Activated T-cell treated with anti-CD3 and anti-CD28 coated beads for 48 hours (primary cell): ENCODE measurements at regions not wholly inside any gene's neighbourhood (a gene's known extent, or its start where the extent isn't known, plus 50 kb on each side); places are given as distances from the start of the nearest gene placed in this dataset.
"Not testable (repeated sequence)": the region's sequence is repeated elsewhere in the genome, so short reads cannot be mapped to it uniquely, and the experiment has no call there.

Experiments
- DNase-seq: peaks from one replicate; pipeline ENCODE4 v3.0.0-alpha.2; 2020; ENCODE audit warnings: low read depth

GRCh38 chr14:105857220-105857825, 330.9 kb downstream of the TMEM121 start:
- no peak for DNase-seq

- DNase-seq, result no peak
Measured at GRCh38 chr14:105857826-105858675, 331.7 kb downstream of the TMEM121 start.

DNA sequence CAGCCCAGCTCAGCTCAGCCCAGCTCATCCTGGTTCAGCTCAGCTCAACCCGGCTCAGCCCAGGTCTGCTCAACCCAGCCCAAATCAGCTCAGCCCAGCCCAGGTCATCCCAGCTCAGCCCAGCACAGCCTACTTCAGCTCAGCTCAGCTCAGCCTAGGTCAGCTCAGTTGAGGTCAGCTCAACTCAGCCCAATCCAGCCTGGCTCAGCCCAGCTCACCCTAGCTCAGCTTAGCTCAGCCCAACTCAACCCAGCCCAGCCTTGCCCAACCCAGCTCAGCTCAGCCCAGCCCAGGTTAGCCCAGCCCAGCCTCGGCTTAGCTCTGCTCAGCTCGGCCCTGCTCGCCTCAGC, 332.3 kb downstream of the TMEM121 start:
- DNase-seq, result no peak

- not testable (repeated sequence) for DNase-seq
Measured at GRCh38 chr14:105859073-105859716, 332.8 kb downstream of the TMEM121 start.

- no peak for DNase-seq
Measured at GRCh38 chr14:105859717-105860614, 333.6 kb downstream of the TMEM121 start.

DNA sequence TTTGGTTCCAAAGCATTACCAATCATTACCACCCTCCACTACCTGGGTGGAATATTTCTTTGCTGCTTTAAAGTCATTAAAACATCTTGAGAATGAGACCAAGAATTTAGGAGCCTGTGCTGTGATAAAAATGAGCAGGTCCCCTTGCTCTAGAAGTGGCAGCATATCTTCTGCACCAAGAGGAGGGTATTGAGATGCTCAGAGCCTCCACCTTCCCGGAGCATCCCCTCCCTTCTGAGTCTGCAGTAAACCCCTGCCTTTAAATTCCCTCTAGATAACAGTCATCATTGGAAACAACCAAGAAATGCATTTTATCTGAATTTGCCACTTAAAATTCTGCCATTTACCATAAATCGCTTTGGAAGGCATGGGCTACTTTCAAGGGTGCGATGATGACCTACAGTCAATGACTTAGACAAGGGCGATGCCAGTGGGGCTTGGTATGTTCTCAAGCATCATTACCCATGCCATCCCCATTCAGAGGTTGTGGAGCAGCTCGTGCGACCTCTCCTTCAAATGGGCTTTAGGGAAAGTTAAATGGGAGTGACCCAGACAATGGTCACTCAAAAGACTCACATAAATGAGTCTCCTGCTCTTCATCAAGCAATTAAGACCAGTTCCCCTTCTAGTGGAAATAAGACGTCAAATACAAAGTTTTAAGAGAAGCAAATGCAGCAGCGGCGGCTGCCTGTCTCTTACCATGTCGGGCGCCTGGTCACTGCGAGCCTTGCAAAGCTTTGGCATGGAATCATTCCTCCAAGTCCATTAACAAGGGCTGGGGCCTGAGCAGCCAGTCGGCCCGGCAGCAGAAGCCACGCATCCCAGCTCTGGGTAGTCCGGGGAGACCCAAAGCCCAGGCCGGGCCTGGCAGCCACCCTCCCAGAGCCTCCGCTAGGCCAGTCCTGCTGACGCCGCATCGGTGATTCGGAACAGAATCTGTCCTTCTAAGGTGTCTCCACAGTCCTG, 334.5 kb downstream of the TMEM121 start:
- no peak for DNase-seq

GRCh38 chr14:105861985-105862465, 335.6 kb downstream of the TMEM121 start:
- peak; percentile 31 for DNase-seq

DNA sequence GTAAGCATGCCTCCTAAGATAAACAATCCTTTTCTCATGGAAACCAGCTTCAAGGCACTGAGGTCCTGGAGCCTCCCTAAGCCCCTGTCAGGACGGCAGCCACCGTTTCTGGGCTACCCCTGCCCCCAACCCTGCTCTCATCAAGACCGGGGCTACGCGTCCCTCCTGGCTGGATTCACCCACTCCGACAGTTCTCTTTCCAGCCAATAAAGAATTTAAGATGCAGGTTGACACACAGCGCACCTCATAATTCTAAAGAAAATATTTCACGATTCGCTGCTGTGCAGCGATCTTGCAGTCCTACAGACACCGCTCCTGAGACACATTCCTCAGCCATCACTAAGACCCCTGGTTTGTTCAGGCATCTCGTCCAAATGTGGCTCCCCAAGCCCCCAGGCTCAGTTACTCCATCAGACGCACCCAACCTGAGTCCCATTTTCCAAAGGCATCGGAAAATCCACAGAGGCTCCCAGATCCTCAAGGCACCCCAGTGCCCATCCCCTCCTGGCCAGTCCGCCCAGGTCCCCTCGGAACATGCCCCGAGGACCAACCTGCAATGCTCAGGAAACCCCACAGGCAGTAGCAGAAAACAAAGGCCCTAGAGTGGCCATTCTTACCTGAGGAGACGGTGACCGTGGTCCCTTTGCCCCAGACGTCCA, 336.3 kb downstream of the TMEM121 start:
- DNase-seq, result no peak

- DNase-seq, result no peak
Measured at GRCh38 chr14:105863296-105864108, 337.1 kb downstream of the TMEM121 start.

GRCh38 chr14:105864116-105864515, 337.7 kb downstream of the TMEM121 start:
- DNase-seq, result no peak

DNA sequence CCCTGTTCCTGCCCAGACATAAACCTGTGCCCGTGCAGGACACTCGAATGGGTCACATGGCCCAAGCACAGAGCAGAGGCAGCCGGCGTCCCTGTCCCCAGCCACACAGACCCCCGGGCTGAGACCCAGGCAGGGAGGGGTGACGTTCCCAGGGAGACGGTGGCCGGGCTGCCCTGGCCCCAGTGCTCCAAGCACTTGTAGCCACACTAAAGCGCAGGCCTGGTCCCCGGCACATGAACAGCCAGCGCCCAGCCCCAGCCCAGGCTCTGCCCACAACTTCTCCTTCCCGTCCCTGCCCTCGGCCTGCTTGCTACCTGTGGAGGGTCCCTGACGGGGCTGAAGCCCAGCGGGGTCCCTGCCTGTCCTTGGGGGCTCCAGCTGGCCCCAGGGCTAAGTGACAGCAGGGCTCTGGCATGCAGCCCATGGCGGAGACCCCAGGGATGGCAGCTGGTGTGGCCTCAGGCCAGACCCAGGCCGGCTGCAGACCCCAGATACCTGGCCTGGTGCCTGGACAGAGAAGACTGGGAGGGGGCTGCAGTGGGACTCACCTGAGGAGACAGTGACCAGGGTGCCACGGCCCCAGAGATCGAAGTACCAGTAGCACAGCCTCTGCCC, 338.4 kb downstream of the TMEM121 start:
- no peak for DNase-seq

DNA sequence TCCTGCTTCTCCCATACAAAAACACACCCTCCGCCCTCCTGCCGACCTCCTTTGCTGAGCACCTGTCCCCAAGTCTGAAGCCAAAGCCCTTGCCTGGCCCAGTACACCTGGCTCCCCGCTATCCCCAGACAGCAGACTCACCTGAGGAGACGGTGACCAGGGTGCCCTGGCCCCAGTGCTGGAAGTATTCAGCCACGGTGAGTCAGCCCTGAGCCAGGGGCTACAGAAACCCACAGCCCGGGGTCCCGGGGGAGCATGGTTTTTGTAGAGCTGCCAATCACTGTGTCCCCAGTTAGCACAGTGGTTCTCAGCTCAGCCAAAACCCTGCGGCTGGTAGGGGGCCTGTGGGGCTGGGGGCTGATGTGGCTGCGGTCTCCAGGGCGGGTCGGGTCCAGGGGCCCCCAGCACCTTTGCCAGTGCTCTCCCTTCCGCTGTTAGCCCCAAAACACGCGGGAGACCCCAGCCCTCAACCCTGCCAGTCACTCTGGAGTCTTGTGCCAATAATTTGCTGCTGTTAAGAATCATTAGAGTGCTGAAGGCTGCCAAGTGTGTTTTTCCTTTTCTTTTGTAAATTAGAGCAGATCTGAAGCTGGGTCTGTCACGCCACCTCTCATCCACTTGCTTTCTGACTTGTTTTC, 339.0 kb downstream of the TMEM121 start:
- no peak for DNase-seq

DNA sequence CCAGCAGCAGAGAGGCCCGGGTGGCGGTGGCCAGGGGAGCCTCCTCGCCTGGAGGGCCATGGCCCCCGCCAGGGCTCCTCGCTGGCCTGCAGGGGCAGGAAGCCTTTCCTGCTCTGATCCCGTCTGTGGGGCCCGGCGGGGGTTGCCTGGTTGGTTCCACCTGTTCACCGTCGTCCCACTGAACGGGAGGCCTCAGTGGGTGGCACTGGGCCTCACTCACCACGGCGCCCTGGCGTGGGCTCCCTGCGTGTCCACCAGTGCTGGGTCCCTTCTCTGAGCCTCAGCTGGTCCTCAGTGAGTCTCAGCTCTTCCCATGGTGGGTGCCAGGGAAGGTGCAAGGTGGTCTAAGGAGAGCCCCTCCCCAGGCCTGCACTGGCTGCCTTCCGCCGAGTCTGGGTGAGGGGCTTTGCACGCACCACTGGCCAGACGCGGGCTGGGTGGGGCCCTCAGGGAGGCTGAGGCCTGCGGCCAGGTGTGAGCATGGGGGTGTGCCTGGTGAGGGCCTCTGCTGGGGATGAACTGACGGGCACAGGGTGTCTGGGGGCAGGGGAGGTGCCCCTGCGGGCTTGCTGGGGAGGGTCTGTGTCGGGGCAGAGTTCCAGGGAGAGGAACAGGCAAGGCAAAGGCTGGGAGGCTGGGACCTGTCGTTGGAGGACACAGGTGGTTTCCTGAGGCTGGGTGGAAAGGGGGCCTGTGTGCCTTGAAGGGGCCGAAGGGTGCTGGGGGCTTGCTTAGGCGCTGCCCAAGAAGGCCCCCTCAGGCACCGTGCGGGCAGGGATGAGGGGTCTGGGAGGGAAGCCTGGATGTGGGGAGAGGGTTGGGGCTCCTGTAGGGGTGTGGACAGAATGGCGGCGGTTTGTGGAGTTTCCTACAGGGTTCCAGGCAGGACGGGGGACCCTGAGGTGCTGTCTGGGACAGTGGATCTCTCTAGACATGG, 339.8 kb downstream of the TMEM121 start:
- DNase-seq, result no peak

- DNase-seq, result no peak
Measured at GRCh38 chr14:105866841-105867321, 340.5 kb downstream of the TMEM121 start.

DNA sequence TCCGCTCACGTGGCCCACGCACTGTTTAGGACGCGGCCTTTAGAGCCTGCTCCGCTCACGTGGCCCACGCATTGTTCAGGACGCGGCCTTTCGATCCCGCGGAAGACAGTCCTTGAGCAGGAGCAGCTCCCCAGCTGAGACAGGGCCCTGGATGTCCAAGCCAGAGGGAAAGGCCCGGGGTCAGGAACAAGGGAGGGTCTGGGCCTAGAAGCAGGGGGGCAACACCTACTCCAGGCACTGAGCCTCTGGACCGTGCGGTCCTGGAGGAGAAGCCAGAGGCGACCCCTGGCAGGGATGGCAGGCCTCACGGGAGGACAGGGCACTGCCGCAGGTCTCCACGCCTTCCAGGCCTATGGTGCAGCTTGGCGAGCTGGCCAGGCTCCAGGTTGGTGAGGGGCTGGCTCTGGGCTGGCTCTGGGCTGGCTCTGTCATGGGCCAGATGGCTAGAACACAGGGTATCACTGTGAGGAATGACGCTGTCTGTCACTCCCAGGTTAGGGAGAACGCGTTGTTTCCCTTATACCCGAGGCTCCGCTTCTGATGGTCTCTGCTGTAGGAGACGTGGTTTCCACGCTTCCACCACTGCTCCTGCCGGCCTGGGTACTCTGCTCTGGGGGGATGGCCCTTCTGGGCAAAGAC, 341.7 kb downstream of the TMEM121 start:
- DNase-seq, result no peak

DNA sequence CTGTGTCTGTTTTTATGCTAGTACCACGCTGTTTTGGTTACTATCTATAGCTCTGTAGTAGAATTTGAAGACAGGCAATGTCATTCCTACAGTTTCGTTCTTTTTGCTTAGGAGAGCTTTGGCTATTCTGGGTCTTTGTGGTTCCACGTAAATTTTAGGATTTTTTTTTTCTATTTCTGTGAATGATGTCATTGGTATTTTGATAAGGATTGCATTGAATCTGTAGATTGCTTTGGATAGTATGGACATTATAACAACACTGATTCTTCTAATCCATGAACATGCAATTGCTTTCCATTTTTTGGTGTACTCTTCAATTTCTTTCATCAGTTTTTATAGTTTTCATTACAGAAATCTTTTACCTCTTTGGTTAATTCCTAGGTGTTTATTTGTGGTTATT, 345.2 kb downstream of the TMEM121 start:
- DNase-seq, result no peak
